Activated CD8-positive, alpha-beta memory T cell treated with anti-CD3 and anti-CD28 coated beads, Interleukin-2, amount 10 ng/mL, durations not matched to agents 7 days and 5 days (primary cell): ENCODE measurements at regions not wholly inside any gene's neighbourhood (a gene's known extent, or its start where the extent isn't known, plus 50 kb on each side); places are given as distances from the start of the nearest gene placed in this dataset.

Experiments used
- ATAC-seq: fragments of 150-1000 bp; cut with Tn5 transposase; one replicate; pipeline ENCODE4 v1.10.0; 2021; ENCODE audit warnings: moderate library complexity
- CTCF ChIA-PET: fragments of 350-600 bp; sonication (Branson Sonifier 250); formaldehyde crosslinking; loops from one replicate; lab custom pipeline; 2021; ENCODE audit warnings: antibody characterized with exemption; lab: Charles Lee
- DNase-seq: peaks from one replicate; pipeline ENCODE4 v3.0.0-alpha.2; 2020
- H3K27ac Mint-ChIP-seq: one replicate; pipeline ENCODE4 v1.8.0; 2021; ENCODE audit warnings: mild to moderate bottlenecking, mixed read lengths
- H3K27me3 Mint-ChIP-seq: one replicate; pipeline ENCODE4 v1.8.0; 2021; ENCODE audit warnings: mixed read lengths
- H3K36me3 Mint-ChIP-seq: one replicate; pipeline ENCODE4 v1.8.0; 2021; ENCODE audit warnings: mild to moderate bottlenecking, mixed read lengths
- H3K4me1 Mint-ChIP-seq: one replicate; pipeline ENCODE4 v1.8.0; 2021; ENCODE audit warnings: mixed read lengths
- H3K4me3 Mint-ChIP-seq: one replicate; pipeline ENCODE4 v1.8.0; 2021; ENCODE audit warnings: mild to moderate bottlenecking, moderate library complexity, mixed read lengths
- H3K9me3 Mint-ChIP-seq: one replicate; pipeline ENCODE4 v1.8.0; 2022; ENCODE audit warnings: low read depth, mixed read lengths

DNA sequence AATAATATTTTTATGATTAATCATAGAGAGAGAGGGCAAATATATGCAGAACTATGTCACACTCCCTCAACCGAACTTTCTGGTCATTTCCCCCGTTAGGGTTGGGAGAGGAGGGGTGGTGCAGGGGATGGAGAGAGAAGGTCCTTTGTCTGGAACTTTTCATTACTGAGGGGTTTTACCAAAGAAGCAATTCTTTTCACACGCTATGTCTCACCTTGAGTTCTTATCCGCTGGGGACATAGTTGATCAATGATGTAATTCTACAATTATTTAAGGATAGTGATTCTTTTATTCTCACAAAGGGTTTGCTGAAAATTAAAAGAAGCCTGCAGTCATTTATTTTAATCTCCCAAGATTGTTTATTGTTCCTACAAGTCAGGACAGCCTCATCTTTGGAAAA lies 98.3 kb upstream of the RUNX1 start:
- no peak overlapping the region for H3K4me3 Mint-ChIP-seq
- no peak for DNase-seq
- CTCF ChIA-PET = no interaction called here
- peaks cover 27% of the 10 kb centered on the region for H3K27me3 Mint-ChIP-seq
- peaks cover 3% of the 10 kb centered on the region for H3K36me3 Mint-ChIP-seq
- ATAC-seq = no peak
- peaks cover 6% of the 10 kb centered on the region for H3K9me3 Mint-ChIP-seq
- H3K27ac Mint-ChIP-seq = no peak overlapping the region
- H3K4me1 Mint-ChIP-seq = peaks cover 3% of the 10 kb centered on the region

DNA sequence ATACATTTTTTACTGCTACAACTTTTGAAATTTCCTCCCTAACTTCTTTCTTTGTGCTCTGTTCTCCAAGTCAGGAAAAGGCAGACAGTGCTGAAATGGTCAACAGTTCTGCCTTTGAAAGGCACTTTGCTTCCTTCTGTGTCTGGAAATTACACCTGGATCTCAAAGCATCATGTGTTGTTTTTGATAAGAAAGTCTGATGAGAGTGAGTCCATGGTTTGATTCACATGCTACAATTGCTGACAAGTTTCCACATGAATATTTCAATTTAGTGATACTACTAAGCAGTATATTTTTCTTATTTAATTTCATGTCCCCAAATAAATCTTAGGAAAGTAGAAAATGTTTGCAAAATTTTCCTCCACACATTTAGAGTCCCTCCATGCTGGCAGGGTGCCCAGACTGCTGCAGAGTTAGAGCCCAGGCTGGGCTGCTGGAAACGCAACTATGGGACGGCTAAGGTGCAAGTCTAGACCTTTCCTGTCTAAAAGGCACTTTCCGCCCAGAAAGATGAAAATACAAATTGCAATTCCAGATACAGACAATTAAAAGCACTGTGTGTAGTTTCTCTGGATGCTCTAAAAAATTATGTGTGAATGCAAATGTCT lies 96.6 kb upstream of the RUNX1 start:
- ATAC-seq (no peak), DNase-seq (no peak)
- CTCF ChIA-PET = no interaction called here
- peaks cover 3% of the 10 kb centered on the region for H3K36me3 Mint-ChIP-seq
- H3K4me1 Mint-ChIP-seq = peaks cover 3% of the 10 kb centered on the region
- peaks cover 23% of the 10 kb centered on the region for H3K27me3 Mint-ChIP-seq
- peaks cover 2% of the 10 kb centered on the region for H3K9me3 Mint-ChIP-seq
- no peak overlapping the region for H3K4me3 Mint-ChIP-seq
- no peak overlapping the region for H3K27ac Mint-ChIP-seq

DNA sequence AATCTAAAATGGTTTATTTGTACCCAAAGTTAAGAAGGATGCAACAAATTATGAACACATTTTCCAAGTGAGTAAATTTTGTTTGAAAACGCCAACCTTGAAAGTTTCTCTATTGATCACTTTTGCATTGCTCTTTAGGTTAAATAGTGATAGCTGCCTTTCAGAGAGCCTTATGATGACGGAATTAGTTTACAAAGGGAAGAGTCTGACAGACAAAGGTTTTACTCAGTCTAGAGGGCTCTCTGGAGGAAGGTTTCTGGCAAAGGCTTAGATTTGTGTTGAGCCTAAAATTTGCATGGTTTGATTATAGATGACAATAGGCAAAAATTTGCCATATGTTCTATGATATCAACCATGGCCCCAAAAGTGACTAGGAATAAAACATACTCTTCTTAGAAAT lies 95.9 kb upstream of the RUNX1 start:
- Mint-ChIP-seq H3K36me3 (no peaks in the 10 kb centered on the region), H3K27ac (no peak overlapping the region), H3K4me1 (no peaks in the 10 kb centered on the region), H3K4me3 (no peak overlapping the region), H3K27me3 (peaks cover 22% of the 10 kb centered on the region), H3K9me3 (no peaks in the 10 kb centered on the region)
- DNase-seq (no peak), ATAC-seq (no peak)
- CTCF ChIA-PET = no interaction called here

DNA sequence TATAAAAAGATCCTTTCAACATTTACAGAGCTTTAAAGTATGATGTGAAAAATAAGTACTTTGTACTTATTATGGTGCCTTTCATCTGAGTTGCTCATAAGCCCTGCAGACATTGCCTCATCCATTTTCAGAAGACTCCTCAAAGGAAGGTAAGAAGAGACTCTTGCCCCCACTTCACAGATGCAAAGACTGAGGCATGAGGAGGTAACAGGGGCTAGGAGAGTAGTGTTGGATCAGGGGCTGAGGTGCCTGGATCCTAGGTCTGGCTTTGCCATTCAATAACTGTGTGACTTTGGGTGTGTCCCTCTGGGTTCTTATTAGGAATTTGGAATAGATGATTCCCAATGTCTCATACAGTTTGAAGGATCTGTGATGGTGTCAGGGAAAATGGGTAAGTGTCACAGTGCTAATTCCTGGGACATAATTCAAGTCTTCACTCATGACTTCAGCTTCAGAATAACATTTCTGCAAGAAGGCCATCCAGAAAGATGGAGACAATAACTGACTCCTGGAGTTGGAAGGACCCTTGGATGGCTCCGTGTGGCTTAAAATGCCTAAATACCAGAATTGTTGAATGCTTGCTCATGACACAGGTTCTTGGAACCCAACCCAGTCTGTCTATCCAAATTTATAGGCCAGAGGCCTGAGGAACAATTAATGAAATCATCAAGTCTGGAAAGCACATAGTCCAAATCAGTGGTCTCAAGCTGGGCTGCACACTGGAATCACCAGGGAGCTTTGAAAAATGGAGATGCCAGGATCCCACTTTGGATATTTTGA lies 93.1 kb upstream of the RUNX1 start:
- peaks cover 13% of the 10 kb centered on the region for H3K4me1 Mint-ChIP-seq

DNA sequence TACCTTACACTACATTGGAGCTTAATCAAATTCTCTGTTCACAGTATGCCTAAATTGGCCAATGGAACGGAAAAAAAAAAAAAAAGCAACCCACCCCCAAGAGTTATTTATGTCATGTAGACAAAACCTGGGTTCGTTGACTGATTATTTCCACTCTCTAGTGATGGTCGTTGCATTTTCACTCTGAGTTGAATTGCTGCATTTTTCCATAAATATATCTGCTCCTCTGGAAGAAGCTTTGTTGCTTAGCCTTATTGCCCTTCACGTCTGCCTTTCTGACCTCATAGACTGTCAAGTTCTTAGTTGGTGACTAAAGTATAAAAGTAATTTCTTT lies 90.2 kb upstream of the RUNX1 start:
- Mint-ChIP-seq H3K9me3 (no peaks in the 10 kb centered on the region), H3K4me1 (peaks cover 13% of the 10 kb centered on the region), H3K27me3 (no peaks in the 10 kb centered on the region), H3K4me3 (no peak overlapping the region), H3K36me3 (no peaks in the 10 kb centered on the region), H3K27ac (no peak overlapping the region)
- DNase-seq (no peak), ATAC-seq (peak; percentile 40)
- CTCF ChIA-PET = interaction anchor here (0.6 to 1.6 kb wide), 3 partner anchors 12 to 572 kb away, joined by 3 to 7 read pairs (median 4); no protein-coding TSS in a partner anchor

More for the DNA sequence above, 93.1 kb upstream of the RUNX1 start:
- DNase-seq (no peak), ATAC-seq (no peak)
- H3K27ac Mint-ChIP-seq = no peak overlapping the region
- H3K27me3 Mint-ChIP-seq = peaks cover 11% of the 10 kb centered on the region
- H3K36me3 Mint-ChIP-seq = no peaks in the 10 kb centered on the region
- CTCF ChIA-PET = no interaction called here
- no peaks in the 10 kb centered on the region for H3K9me3 Mint-ChIP-seq
- H3K4me3 Mint-ChIP-seq = no peak overlapping the region

- DNase-seq = peak; percentile 71
- CTCF ChIA-PET = interaction anchor here (0.6 to 1.6 kb wide), 3 partner anchors 11 to 86 kb away, joined by 3 to 7 read pairs (median 4); no protein-coding TSS in a partner anchor
Observed at GRCh38 chr21:35138665-35139381, 89.7 kb upstream of the RUNX1 start.

GRCh38 chr21:35136586-35137219 lies 87.6 kb upstream of the RUNX1 start:
- CTCF ChIA-PET = no interaction called here
- peaks cover 13% of the 10 kb centered on the region for H3K4me1 Mint-ChIP-seq
- no peaks in the 10 kb centered on the region for H3K36me3 Mint-ChIP-seq
- DNase-seq (no peak), ATAC-seq (no peak)
- no peak overlapping the region for H3K27ac Mint-ChIP-seq
- H3K27me3 Mint-ChIP-seq = no peaks in the 10 kb centered on the region
- no peak overlapping the region for H3K4me3 Mint-ChIP-seq
- H3K9me3 Mint-ChIP-seq = no peaks in the 10 kb centered on the region

More at GRCh38 chr21:35138665-35139381, 89.7 kb upstream of the RUNX1 start:
- ATAC-seq = peak; percentile 83
- Mint-ChIP-seq H3K27me3 (no peaks in the 10 kb centered on the region), H3K27ac (peak overlapping the region; percentile 41), H3K4me3 (no peak overlapping the region), H3K4me1 (peaks cover 13% of the 10 kb centered on the region), H3K36me3 (no peaks in the 10 kb centered on the region), H3K9me3 (no peaks in the 10 kb centered on the region)

GRCh38 chr21:35136106-35136505 lies 87.0 kb upstream of the RUNX1 start:
- Mint-ChIP-seq H3K4me1 (peaks cover 13% of the 10 kb centered on the region), H3K9me3 (no peaks in the 10 kb centered on the region), H3K4me3 (no peak overlapping the region), H3K27ac (no peak overlapping the region), H3K27me3 (no peaks in the 10 kb centered on the region), H3K36me3 (no peaks in the 10 kb centered on the region)
- CTCF ChIA-PET = no interaction called here
- no peak for ATAC-seq
- DNase-seq = no peak

DNA sequence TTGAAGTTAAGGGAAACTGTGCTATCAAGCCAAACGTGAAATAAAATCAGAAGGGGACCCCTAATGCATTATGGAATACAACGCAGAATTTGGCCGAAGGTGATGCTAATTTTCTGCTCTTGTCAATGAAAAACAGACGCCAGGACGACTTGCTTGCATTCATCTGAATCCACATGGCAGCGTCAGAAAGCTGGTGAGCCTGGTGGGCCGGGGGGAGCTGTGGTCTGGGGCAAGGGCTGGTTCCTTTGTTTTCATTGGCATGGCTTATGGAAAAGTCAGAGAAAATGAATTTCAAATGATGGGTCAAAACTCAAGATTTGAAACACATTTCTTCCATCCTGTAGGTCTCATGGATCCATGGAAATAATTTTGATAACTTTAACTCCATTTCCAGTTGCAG lies 86.4 kb upstream of the RUNX1 start:
- no peak overlapping the region for H3K27ac Mint-ChIP-seq
- CTCF ChIA-PET = no interaction called here
- peaks cover 13% of the 10 kb centered on the region for H3K4me1 Mint-ChIP-seq
- DNase-seq (no peak), ATAC-seq (no peak)
- H3K9me3 Mint-ChIP-seq = no peaks in the 10 kb centered on the region
- H3K36me3 Mint-ChIP-seq = no peaks in the 10 kb centered on the region
- no peak overlapping the region for H3K4me3 Mint-ChIP-seq
- no peaks in the 10 kb centered on the region for H3K27me3 Mint-ChIP-seq

GRCh38 chr21:35134309-35134708 lies 85.2 kb upstream of the RUNX1 start:
- H3K36me3 Mint-ChIP-seq = no peaks in the 10 kb centered on the region
- no peak overlapping the region for H3K27ac Mint-ChIP-seq
- CTCF ChIA-PET = no interaction called here
- no peaks in the 10 kb centered on the region for H3K27me3 Mint-ChIP-seq
- no peaks in the 10 kb centered on the region for H3K9me3 Mint-ChIP-seq
- DNase-seq (no peak), ATAC-seq (no peak)
- H3K4me3 Mint-ChIP-seq = no peak overlapping the region
- H3K4me1 Mint-ChIP-seq = peaks cover 13% of the 10 kb centered on the region

DNA sequence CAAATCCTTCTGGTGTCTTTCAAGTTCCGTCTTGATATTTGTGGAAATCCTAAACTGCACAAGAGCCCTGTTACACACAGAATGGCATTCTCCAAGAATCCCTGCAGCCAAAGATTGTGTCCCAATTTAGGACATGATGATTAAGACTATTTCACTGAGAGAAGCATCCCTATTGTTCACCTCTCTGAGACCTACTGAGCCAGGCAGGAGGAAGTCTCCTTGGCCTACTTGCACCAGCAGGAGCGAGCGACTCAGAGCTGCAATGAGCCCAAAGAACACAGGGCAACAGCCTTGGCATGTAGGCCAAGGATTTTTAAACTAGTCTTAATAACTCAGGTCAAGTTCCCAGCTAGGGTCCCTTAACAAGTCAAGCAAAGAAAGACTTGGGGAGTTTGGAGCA lies 79.4 kb upstream of the RUNX1 start:
- Mint-ChIP-seq H3K36me3 (no peaks in the 10 kb centered on the region), H3K27ac (no peak overlapping the region), H3K4me1 (no peaks in the 10 kb centered on the region), H3K27me3 (peaks cover 7% of the 10 kb centered on the region), H3K9me3 (peaks cover 2% of the 10 kb centered on the region), H3K4me3 (no peak overlapping the region)
- CTCF ChIA-PET = no interaction called here
- ATAC-seq (no peak), DNase-seq (no peak)

DNA sequence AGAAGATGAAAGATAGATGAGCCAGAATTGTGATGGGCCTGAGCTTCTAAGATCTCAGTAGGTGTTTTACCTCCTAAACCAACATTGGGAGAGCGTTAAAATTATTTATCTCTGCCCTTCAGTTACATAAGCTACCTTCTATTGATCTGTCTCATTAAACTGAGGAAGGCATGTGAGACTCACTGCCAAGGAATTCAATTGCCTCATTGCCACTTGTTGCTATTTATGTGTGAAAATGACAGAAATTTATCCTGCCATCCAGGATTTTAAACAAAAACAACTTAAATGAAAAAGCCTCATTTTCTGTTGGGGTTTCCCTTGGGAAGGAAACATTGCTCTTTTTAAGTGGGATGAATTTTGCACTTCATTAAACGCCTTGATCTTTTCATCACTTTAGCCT lies 78.7 kb upstream of the RUNX1 start:
- no peak overlapping the region for H3K4me3 Mint-ChIP-seq
- CTCF ChIA-PET = interaction anchor here (0.5 kb wide), 1 partner anchor 11 kb away, joined by 4 read pairs; no protein-coding TSS in a partner anchor
- peaks cover 5% of the 10 kb centered on the region for H3K9me3 Mint-ChIP-seq
- H3K4me1 Mint-ChIP-seq = no peaks in the 10 kb centered on the region
- H3K27ac Mint-ChIP-seq = no peak overlapping the region
- DNase-seq = no peak
- no peak for ATAC-seq
- peaks cover 9% of the 10 kb centered on the region for H3K27me3 Mint-ChIP-seq
- H3K36me3 Mint-ChIP-seq = peaks cover 3% of the 10 kb centered on the region

GRCh38 chr21:35127026-35127425 lies 77.9 kb upstream of the RUNX1 start:
- no peaks in the 10 kb centered on the region for H3K4me1 Mint-ChIP-seq
- CTCF ChIA-PET = no interaction called here
- H3K36me3 Mint-ChIP-seq = peaks cover 3% of the 10 kb centered on the region
- peaks cover 9% of the 10 kb centered on the region for H3K27me3 Mint-ChIP-seq
- peaks cover 5% of the 10 kb centered on the region for H3K9me3 Mint-ChIP-seq
- DNase-seq = no peak
- no peak for ATAC-seq
- H3K27ac Mint-ChIP-seq = no peak overlapping the region
- H3K4me3 Mint-ChIP-seq = no peak overlapping the region
